SK-N-SH (cell line): ENCODE measurements at regions not wholly inside any gene's neighbourhood (a gene's known extent, or its start where the extent isn't known, plus 50 kb on each side); places are given as distances from the start of the nearest gene placed in this dataset.

Experiments
- CTCF ChIA-PET: fragments of 300-600, 350-600 bp; formaldehyde crosslinking; extraction: SDS; loops from one replicate; lab custom pipeline; 2021; lab: Yijun Ruan, JAX
- POLR2A ChIA-PET: fragments of 350-600 bp; sonication (Branson Sonifier 250); formaldehyde crosslinking; extraction: SDS; loops from one replicate; lab custom pipeline; 2020; ENCODE audit warnings: antibody characterized with exemption, inconsistent platforms; lab: Yijun Ruan, JAX
- DNase-seq: peaks from one replicate; pipeline ENCODE4 v3.0.0; 2012
- H2AFZ ChIP-seq: fragments of 200-600 bp; sonication (generic); 2 replicates; pipeline ENCODE4 v1.8.1; 2016; ENCODE audit warnings: antibody characterized with exemption, mild to moderate bottlenecking, low read depth
- H3F3A ChIP-seq: fragments of 200-600 bp; sonication (generic); replicated peaks from 2 replicates; pipeline ENCODE3; 2016; ENCODE audit warnings: antibody characterized with exemption, mild to moderate bottlenecking; ENCODE audit not compliant: insufficient read depth
- H3K27ac ChIP-seq, 2 experiments: fragments of 200-500 bp in 1 of 2; fragments of 200-600 bp in 1 of 2; sonication (Bioruptor generic) in 1 of 2; sonication (generic), shearing (Covaris generic) in 1 of 2; 2 replicates each; pipeline versions ENCODE4 v1.5.1 to v1.6.1; 2014 to 2016; ENCODE audit warnings: low read depth in 2 of 2, inconsistent platforms in 1 of 2, low read length in 1 of 2, mild to moderate bottlenecking in 1 of 2, mixed read lengths in 1 of 2
- H3K27me3 ChIP-seq: fragments of 200-600 bp; sonication (generic), shearing (Covaris generic); 2 replicates; pipeline ENCODE4 v1.6.1; 2016; ENCODE audit warnings: mixed run types; ENCODE audit not compliant: insufficient read depth
- H3K36me3 ChIP-seq, 2 experiments: fragments of 200-500 bp in 1 of 2; fragments of 200-600 bp in 1 of 2; sonication (Bioruptor generic) in 1 of 2; sonication (generic) in 1 of 2; replicated peaks in 1 of 2; 2 replicates each; pipeline versions ENCODE3 to v1.5.1; 2014 to 2016; ENCODE audit warnings: low read length in 1 of 2, mild to moderate bottlenecking in 1 of 2; ENCODE audit not compliant: insufficient read depth in 2 of 2, control insufficient read depth in 1 of 2
- H3K4me1 ChIP-seq, 2 experiments: fragments of 200-500 bp in 1 of 2; fragments of 200-600 bp in 1 of 2; sonication (Bioruptor generic) in 1 of 2; sonication (generic), shearing (Covaris generic) in 1 of 2; 2 replicates each; pipeline versions ENCODE4 v1.5.1 to v1.6.1; 2014 to 2016; ENCODE audit warnings: low read depth in 1 of 2, low read length in 1 of 2, mixed run types in 1 of 2; ENCODE audit not compliant: insufficient read depth in 2 of 2, control insufficient read depth in 1 of 2
- H3K4me2 ChIP-seq: fragments of 200-600 bp; sonication (generic), shearing (Covaris generic); 2 replicates; pipeline ENCODE4 v1.6.1; 2017; ENCODE audit warnings: mixed run types
- H3K4me3 ChIP-seq, 2 experiments: fragments of 200-500 bp in 1 of 2; fragments of 200-600 bp in 1 of 2; sonication (Bioruptor generic) in 1 of 2; sonication (generic), shearing (Covaris generic) in 1 of 2; 2 replicates each; pipeline versions ENCODE4 v1.5.1 to v1.8.1; 2014 to 2016; ENCODE audit warnings: low read depth in 2 of 2, inconsistent platforms in 1 of 2, low read length in 1 of 2, mild to moderate bottlenecking in 1 of 2, mixed read lengths in 1 of 2, moderate library complexity in 1 of 2
- H3K79me2 ChIP-seq: fragments of 200-600 bp; sonication (generic); 2 replicates; pipeline ENCODE4 v1.8.1; 2017; ENCODE audit warnings: mild to moderate bottlenecking; ENCODE audit not compliant: insufficient read depth
- H3K9ac ChIP-seq: fragments of 200-600 bp; sonication (generic); 2 replicates; pipeline ENCODE4 v1.6.1; 2017; ENCODE audit warnings: mixed run types
- H3K9me2 ChIP-seq: fragments of 200-600 bp; sonication (generic); 2 replicates; pipeline ENCODE4 v1.6.1; 2017; ENCODE audit warnings: mixed run types
- H3K9me3 ChIP-seq: fragments of 200-600 bp; sonication (generic); 2 replicates; pipeline ENCODE4 v1.6.1; 2017; ENCODE audit warnings: mixed run types, mild to moderate bottlenecking, moderate library complexity
- H4K20me1 ChIP-seq: fragments of 200-600 bp; sonication (generic); 2 replicates; pipeline ENCODE4 v1.6.1; 2017; ENCODE audit warnings: mild to moderate bottlenecking, mixed run types; ENCODE audit not compliant: insufficient read depth
- CHD2 ChIP-seq: fragments of 150-350 bp; IDR thresholded peaks from 2 replicates; pipeline ENCODE4 v1.6.1; 2018; ENCODE audit warnings: low read length; ENCODE audit not compliant: partially characterized antibody
- CTCF ChIP-seq: fragments of 200-600 bp; sonication (generic); IDR thresholded peaks from 2 replicates; pipeline ENCODE4 v1.6.1; 2017; ENCODE audit warnings: antibody characterized with exemption, mild to moderate bottlenecking, moderate library complexity
- EP300 ChIP-seq, 2 experiments: IDR thresholded peaks; 2 replicates each; pipeline versions ENCODE4 v1.4.0 to v1.6.1; 2012; ENCODE audit warnings: borderline replicate concordance in 1 of 2, low read depth in 1 of 2, low read length in 1 of 2
- FOSL2 ChIP-seq: IDR thresholded peaks from 2 replicates; pipeline ENCODE4 v1.4.0; 2012; ENCODE audit warnings: low read depth, mild to moderate bottlenecking, moderate library complexity, borderline replicate concordance
- GABPA ChIP-seq: IDR thresholded peaks from 2 replicates; pipeline ENCODE4 v1.4.0; 2012; ENCODE audit warnings: low read depth, mild to moderate bottlenecking
- GATA2 ChIP-seq: sonication (generic); formaldehyde crosslinking; IDR thresholded peaks from 2 replicates; pipeline ENCODE4 v1.5.0; 2020; ENCODE audit warnings: mild to moderate bottlenecking, missing genetic modification reagents
- IRF3 ChIP-seq: fragments of 150-350 bp; IDR thresholded peaks from 2 replicates; pipeline ENCODE4 v1.6.1; 2016; ENCODE audit warnings: mild to moderate bottlenecking, low read depth, low read length
- MEF2A ChIP-seq: IDR thresholded peaks from 2 replicates; pipeline ENCODE4 v1.4.0; 2012; ENCODE audit warnings: low read depth, borderline replicate concordance
- MXI1 ChIP-seq: IDR thresholded peaks from 2 replicates; pipeline ENCODE4 v1.6.1; 2012; ENCODE audit warnings: mild to moderate bottlenecking, low read depth, low read length, improper control_type of control experiment
- NRF1 ChIP-seq: IDR thresholded peaks from 2 replicates; pipeline ENCODE4 v1.6.1; 2012; ENCODE audit warnings: low read depth, mild to moderate bottlenecking, low read length
- POLR2AphosphoS5 ChIP-seq: IDR thresholded peaks from 2 replicates; pipeline ENCODE4 v1.6.1; 2012; ENCODE audit warnings: low read depth, low read length
- RCOR1 ChIP-seq: fragments of 150-350 bp; IDR thresholded peaks from 2 replicates; pipeline ENCODE4 v1.6.1; 2017; ENCODE audit warnings: antibody characterized with exemption, low read length
- RXRA ChIP-seq: IDR thresholded peaks from 2 replicates; pipeline ENCODE4 v1.4.0; 2012; ENCODE audit warnings: low read depth, mild to moderate bottlenecking, borderline replicate concordance
- SMC3 ChIP-seq: IDR thresholded peaks from 2 replicates; pipeline ENCODE4 v1.6.1; 2012; ENCODE audit warnings: low read depth, low read length, improper control_type of control experiment
- TAF1 ChIP-seq: IDR thresholded peaks from 2 replicates; pipeline ENCODE4 v1.6.1; 2012; ENCODE audit warnings: low read depth, mild to moderate bottlenecking, low read length, moderate library complexity, borderline replicate concordance
- TCF12 ChIP-seq: IDR thresholded peaks from 2 replicates; pipeline ENCODE4 v1.4.0; 2012
- TEAD4 ChIP-seq: IDR thresholded peaks from 2 replicates; pipeline ENCODE4 v1.4.0; 2012; ENCODE audit warnings: mild to moderate bottlenecking, borderline replicate concordance; ENCODE audit not compliant: insufficient read depth
- USF1 ChIP-seq: IDR thresholded peaks from 2 replicates; pipeline ENCODE4 v1.4.0; 2012; ENCODE audit warnings: low read depth, borderline replicate concordance
- YY1 ChIP-seq: IDR thresholded peaks from 2 replicates; pipeline ENCODE4 v1.4.0; 2012; ENCODE audit warnings: low read depth, mild to moderate bottlenecking
- WGBS: methylation state at CpG from one replicate; pipeline ENCODE4 v1.1.6; 2017; ENCODE audit warnings: low lambda C conversion rate; 5-methylcytosine and 5-hydroxymethylcytosine counted together

GRCh38 chr6:92944132-92944531 lies 475.2 kb downstream of the EPHA7 start:
- ChIA-PET POLR2A (no interaction called here), CTCF (interaction anchor here (1.1 kb wide), 1 partner anchor 134 kb away, joined by 3 read pairs; no protein-coding TSS in a partner anchor)
- Histone ChIP-seq H3F3A (no peaks in the 10 kb centered on the region), H3K9ac (no peak overlapping the region), H3K9me3 (no peaks in the 10 kb centered on the region), H3K4me1 (no peaks in the 10 kb centered on the region), H3K36me3 (no peaks in the 10 kb centered on the region), H3K9me2 (no peaks in the 10 kb centered on the region), H3K27ac (no peak overlapping the region), H3K27me3 (no peaks in the 10 kb centered on the region), H4K20me1 (no peaks in the 10 kb centered on the region), H3K79me2 (no peaks in the 10 kb centered on the region), H3K4me3 (no peak overlapping the region), H3K4me2 (no peak overlapping the region), H2AFZ (no peak overlapping the region)
- TF ChIP-seq EP300 (IDR thresholded peaks at IDR 0.05; ENCODE audit: borderline replicate concordance in 1 of 2, low read depth in 1 of 2, low read length in 1 of 2) (no peak), CHD2 (no peak), SMC3 (no peak), RCOR1 (no peak), IRF3 (no peak), POLR2AphosphoS5 (no peak), NRF1 (no peak), MEF2A (no peak), FOSL2 (no peak), MXI1 (no peak), GABPA (no peak)
- no peak for DNase-seq
- 32% methylated on average over 1 of the region's 1 CpG for whole genome bisulfite sequencing

GRCh38 chr6:92942549-92942948 lies 476.8 kb downstream of the EPHA7 start:
- TF ChIP-seq CHD2: no peak
- TF ChIP-seq EP300 (IDR thresholded peaks at IDR 0.05; ENCODE audit: borderline replicate concordance in 1 of 2, low read depth in 1 of 2, low read length in 1 of 2): no peak
- no peak for TF ChIP-seq YY1
- no peak for TF ChIP-seq TEAD4
- TF ChIP-seq GABPA: no peak
- no peak for TF ChIP-seq USF1
- no peak for TF ChIP-seq TCF12
- no peak for TF ChIP-seq MXI1
- TF ChIP-seq SMC3: no peak
- no peak for TF ChIP-seq CTCF
- no peak for TF ChIP-seq RXRA
- TF ChIP-seq TAF1: no peak
- TF ChIP-seq GATA2 (CRISPR knock-in tag): no peak
- TF ChIP-seq, all 33 proteins: peak for 0
- H3K79me2 ChIP-seq: no peaks in the 10 kb centered on the region
- H3K4me3 ChIP-seq: no peak overlapping the region
- no peak overlapping the region for H2AFZ ChIP-seq
- H3K27ac ChIP-seq: no peak overlapping the region
- no peaks in the 10 kb centered on the region for H3K9me2 ChIP-seq
- no peaks in the 10 kb centered on the region for H3K4me1 ChIP-seq
- DNase-seq: no peak
- ChIA-PET CTCF (no interaction called here), POLR2A (no interaction called here)
- no peaks in the 10 kb centered on the region for H3F3A ChIP-seq
- no peak overlapping the region for H3K4me2 ChIP-seq
- H4K20me1 ChIP-seq: no peaks in the 10 kb centered on the region
- H3K9ac ChIP-seq: no peak overlapping the region
- H3K27me3 ChIP-seq: no peaks in the 10 kb centered on the region
- no peaks in the 10 kb centered on the region for H3K9me3 ChIP-seq
- no peaks in the 10 kb centered on the region for H3K36me3 ChIP-seq
